Jurkat, Clone E6-1 (cell line): ENCODE measurements at regions not wholly inside any gene's neighbourhood (a gene's known extent, or its start where the extent isn't known, plus 50 kb on each side); places are given as distances from the start of the nearest gene placed in this dataset.
"Not testable (repeated sequence)": the region's sequence is repeated elsewhere in the genome, so short reads cannot be mapped to it uniquely, and the experiment has no call there.

ENCODE experiments used
- DNase-seq: peaks from one replicate; pipeline ENCODE4 v3.0.0-alpha.2; 2011; ENCODE audit warnings: low read depth, low spot score
- H3K4me3 ChIP-seq: 2 replicates; pipeline ENCODE4 v1.5.1; 2011; ENCODE audit warnings: mild to moderate bottlenecking, low read length, control low read depth, moderate library complexity

DNA sequence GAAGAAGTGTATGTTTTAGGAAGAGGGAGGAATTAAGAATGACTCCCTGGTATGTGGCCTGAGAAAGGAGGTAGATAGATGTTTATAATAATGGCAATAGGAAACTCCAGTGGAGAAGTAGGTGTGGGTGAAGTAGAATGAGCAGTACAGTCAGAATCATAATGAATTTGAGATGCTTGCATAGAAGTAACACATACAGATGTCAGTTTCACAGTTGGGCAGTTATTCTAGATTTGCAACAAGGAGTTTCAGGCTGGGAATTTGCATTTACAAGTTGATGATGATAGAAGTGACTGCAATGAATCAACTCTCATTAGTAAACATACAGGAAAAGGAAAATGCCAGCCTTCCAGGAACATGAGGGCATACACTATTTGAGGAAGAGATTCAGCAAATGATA lies 149.0 kb downstream of the SLITRK1 start:
- DNase-seq, result no peak
- no peak overlapping the region for H3K4me3 ChIP-seq

- no peak overlapping the region for H3K4me3 ChIP-seq
- DNase-seq, result no peak
Observed at GRCh38 chr13:83732755-83733154, 149.5 kb downstream of the SLITRK1 start.

GRCh38 chr13:83731113-83731512 lies 151.2 kb downstream of the SLITRK1 start:
- no peak for DNase-seq

GRCh38 chr13:83730674-83731073 lies 151.6 kb downstream of the SLITRK1 start:
- H3K4me3 ChIP-seq, result no peak overlapping the region
- no peak for DNase-seq

More at GRCh38 chr13:83731113-83731512, 151.2 kb downstream of the SLITRK1 start:
- no peak overlapping the region for H3K4me3 ChIP-seq

GRCh38 chr13:83722443-83722842 lies 159.8 kb downstream of the SLITRK1 start:
- no peak overlapping the region for H3K4me3 ChIP-seq
- no peak for DNase-seq

DNA sequence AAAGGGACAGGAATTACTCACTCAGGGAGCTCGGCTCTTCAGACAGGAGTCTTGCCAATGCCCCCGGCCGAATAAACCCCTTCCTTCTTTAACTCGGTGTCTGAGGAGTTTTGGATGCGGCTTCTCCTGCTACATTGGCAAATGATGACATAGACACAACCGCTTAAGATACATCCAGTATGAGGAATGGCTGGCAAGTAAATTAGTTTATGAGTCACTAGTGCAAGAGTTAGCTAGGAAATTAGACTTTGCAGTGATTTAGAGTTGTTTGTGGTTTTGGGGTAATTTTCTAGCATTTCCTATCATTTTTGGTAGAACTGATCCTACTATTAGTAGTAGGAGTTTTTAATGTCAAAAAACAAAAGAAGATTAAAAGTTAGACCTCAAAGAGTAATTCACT lies 166.2 kb downstream of the SLITRK1 start:
- no peak overlapping the region for H3K4me3 ChIP-seq
- no peak for DNase-seq

DNA sequence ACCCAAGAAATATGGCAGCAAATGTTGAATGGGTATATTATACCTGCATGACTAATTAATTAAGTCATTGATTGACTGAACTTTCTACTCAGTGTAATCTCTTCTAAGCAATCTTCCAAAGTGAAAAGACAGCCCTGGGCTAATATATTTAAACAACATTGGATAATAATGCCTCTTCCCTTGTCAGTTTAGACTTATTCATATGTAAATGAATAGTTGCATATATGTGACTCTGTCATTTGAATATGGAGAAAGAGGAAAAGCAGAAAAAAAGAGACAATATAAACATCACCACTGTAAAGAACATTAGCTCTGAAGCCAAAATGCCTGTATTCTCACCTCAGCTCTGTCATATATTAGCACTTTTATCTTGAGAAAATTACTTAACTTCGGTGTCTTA lies 168.0 kb downstream of the SLITRK1 start:
- no peak for DNase-seq
- H3K4me3 ChIP-seq, result no peak overlapping the region

GRCh38 chr13:83710133-83710515 lies 172.2 kb downstream of the SLITRK1 start:
- DNase-seq, result no peak
- H3K4me3 ChIP-seq, result no peak overlapping the region

GRCh38 chr13:83709426-83710132 lies 172.7 kb downstream of the SLITRK1 start:
- no peak for DNase-seq
- H3K4me3 ChIP-seq, result no peak overlapping the region

GRCh38 chr13:83702021-83702420 lies 180.3 kb downstream of the SLITRK1 start:
- DNase-seq, result no peak
- H3K4me3 ChIP-seq, result no peak overlapping the region

DNA sequence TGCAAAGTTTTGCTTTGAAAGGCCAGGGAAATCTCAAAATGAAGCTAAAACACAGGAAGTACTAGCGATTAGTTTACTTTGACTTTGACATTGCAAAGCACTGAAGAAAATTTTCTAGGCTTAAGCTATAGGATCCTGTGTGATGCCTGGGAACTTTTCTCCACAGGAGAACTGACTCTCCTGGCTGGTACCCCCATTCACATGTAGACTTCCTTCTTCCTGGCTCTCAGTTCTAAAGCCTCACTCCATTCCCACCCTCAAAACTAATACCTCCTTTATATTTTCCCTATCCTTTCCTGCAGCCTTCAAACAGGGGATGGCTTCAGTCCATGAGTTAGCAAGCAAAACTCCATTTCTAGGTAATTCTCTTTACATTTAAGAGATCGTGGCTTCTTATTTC lies 189.5 kb downstream of the SLITRK1 start:
- DNase-seq, result no peak
- no peak overlapping the region for H3K4me3 ChIP-seq

- H3K4me3 ChIP-seq, result no peak overlapping the region
- no peak for DNase-seq
Observed at GRCh38 chr13:83691966-83692365, 190.3 kb downstream of the SLITRK1 start.

- H3K4me3 ChIP-seq, result no peak overlapping the region
- no peak for DNase-seq
Observed at GRCh38 chr13:83681547-83681946, 200.7 kb downstream of the SLITRK1 start.

DNA sequence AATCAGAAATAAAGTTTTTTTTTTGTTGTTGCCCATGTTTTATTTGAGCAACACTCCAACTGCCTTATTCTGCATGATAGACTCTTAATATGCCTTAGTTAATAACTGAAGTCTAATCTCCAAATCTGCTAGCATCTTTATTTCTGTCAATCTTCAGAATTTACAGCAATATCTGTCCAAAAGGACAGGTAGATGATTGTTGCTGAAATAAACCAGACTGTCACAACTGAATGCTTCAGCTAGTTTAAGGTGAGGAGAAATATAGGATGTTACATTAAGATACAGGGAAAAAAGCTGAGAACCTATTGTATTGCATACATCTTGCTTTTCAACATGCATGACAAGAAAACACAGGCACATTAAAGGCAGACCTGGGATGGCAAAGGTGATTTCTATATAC lies 204.3 kb downstream of the SLITRK1 start:
- no peak for DNase-seq
- H3K4me3 ChIP-seq, result no peak overlapping the region

GRCh38 chr13:83672612-83673011 lies 209.7 kb downstream of the SLITRK1 start:
- DNase-seq, result no peak
- no peak overlapping the region for H3K4me3 ChIP-seq

DNA sequence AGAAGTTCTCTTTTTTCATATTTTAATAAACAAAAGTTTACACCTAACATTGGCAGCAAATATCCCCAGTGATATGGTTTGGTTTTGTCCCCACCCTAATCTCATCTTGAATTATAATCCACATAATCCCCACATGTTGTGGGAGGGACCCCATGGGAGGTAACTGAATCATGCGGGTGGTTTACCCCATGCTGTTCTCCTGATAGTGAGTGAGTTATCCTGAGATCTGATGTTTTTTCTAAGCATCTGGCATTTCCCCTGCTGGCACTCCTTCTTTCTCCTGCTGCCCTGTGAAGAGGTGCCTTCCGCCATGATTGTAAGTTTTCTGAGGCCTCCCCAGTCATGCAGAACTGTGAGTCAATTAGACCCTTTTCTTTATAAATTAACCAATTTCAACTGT lies 214.7 kb downstream of the SLITRK1 start:
- no peak for DNase-seq
- no peak overlapping the region for H3K4me3 ChIP-seq

DNA sequence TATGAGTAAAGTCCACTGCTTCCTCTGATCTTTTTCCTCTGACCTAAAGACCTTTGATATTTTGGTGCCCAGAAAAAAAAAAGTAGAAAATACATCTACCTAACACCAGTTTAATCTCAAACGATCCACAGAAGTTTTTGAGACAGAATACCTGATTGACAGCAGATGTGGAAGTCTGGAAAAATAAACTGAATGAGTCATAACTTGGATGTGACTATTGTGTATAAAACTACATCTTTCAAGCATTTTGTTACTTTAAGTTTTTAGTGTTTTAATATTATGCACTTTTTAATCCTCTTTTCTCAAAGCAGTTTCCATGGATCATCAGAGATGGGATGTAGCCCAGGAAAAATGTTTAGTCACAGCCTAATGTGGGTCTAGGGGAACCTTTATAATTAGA lies 216.1 kb downstream of the SLITRK1 start:
- no peak overlapping the region for H3K4me3 ChIP-seq
- DNase-seq, result no peak

- no peak overlapping the region for H3K4me3 ChIP-seq
- DNase-seq, result no peak
Observed at GRCh38 chr13:83657281-83657680, 225.0 kb downstream of the SLITRK1 start.

DNA sequence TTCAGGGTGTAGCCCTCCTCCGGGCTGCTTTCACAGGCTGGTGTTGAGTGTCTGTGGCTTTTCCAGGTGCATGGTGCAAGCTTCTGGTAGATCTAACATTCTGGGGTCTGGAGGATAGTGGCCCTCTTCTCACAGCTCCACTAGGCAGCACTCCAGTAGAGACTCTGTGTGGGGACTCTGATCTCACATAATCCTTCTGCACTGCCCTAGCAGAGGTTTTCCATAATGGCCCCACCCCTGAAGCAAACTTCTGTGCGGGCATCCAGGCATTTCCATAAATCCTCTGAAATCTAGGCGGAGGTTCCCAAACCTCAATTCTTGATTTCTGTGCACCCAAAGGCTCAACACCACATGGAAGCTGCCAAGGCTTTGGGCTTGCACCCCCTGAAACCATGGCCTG lies 239.7 kb downstream of the SLITRK1 start:
- H3K4me3 ChIP-seq, DNase-seq: not testable (repeated sequence)

GRCh38 chr13:83634601-83635000 lies 247.7 kb downstream of the SLITRK1 start:
- no peak for DNase-seq
- no peak overlapping the region for H3K4me3 ChIP-seq

DNA sequence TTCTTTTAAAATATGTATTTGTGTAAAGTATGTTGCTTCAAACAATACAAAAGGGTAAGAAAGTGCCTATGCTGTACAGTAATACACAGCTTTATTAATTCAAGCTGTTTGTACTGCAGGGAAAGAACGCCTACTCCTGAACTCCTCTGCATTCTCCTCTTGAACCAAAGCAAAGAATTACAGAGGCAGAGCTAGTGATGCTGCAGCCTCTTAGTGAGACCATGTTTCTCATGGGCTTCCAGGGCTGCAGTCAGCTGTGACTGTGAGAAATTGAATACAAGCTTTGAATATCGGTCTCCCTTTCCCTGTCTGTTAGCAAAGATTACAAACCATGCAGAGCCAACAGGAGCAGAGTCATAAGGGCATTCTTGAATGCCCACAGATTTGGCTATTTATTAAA lies 248.5 kb downstream of the SLITRK1 start:
- no peak overlapping the region for H3K4me3 ChIP-seq
- no peak for DNase-seq

GRCh38 chr13:83622422-83622784 lies 259.9 kb downstream of the SLITRK1 start:
- DNase-seq, result no peak

More at GRCh38 chr13:83622422-83622784, 259.9 kb downstream of the SLITRK1 start:
- H3K4me3 ChIP-seq, result no peak overlapping the region
